ENCODE measurements at regions not wholly inside any gene's neighbourhood (a gene's known extent, or its start where the extent isn't known, plus 50 kb on each side); places are given as distances from the start of the nearest gene placed in this dataset.
"Not testable (repeated sequence)": the region's sequence is repeated elsewhere in the genome, so short reads cannot be mapped to it uniquely, and the experiment has no call there.

- TF ChIP-seq EZH2 (optimal IDR thresholded peaks at IDR 0.05; ENCODE audit: low read depth, low read length) = not testable (repeated sequence)
- TF ChIP-seq, protein P1, sequence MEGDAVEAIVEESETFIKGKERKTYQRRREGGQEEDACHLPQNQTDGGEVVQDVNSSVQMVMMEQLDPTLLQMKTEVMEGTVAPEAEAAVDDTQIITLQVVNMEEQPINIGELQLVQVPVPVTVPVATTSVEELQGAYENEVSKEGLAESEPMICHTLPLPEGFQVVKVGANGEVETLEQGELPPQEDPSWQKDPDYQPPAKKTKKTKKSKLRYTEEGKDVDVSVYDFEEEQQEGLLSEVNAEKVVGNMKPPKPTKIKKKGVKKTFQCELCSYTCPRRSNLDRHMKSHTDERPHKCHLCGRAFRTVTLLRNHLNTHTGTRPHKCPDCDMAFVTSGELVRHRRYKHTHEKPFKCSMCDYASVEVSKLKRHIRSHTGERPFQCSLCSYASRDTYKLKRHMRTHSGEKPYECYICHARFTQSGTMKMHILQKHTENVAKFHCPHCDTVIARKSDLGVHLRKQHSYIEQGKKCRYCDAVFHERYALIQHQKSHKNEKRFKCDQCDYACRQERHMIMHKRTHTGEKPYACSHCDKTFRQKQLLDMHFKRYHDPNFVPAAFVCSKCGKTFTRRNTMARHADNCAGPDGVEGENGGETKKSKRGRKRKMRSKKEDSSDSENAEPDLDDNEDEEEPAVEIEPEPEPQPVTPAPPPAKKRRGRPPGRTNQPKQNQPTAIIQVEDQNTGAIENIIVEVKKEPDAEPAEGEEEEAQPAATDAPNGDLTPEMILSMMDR (IDR thresholded peaks at IDR 0.05; ENCODE audit: low read length) = not testable (repeated sequence)
Measured at GRCh38 chr7:67497914-67498313, 501.3 kb downstream of the TYW1 start.
